OCI-LY1 (cell line): ENCODE measurements at regions not wholly inside any gene's neighbourhood (a gene's known extent, or its start where the extent isn't known, plus 50 kb on each side); places are given as distances from the start of the nearest gene placed in this dataset.
"Not testable (repeated sequence)": the region's sequence is repeated elsewhere in the genome, so short reads cannot be mapped to it uniquely, and the experiment has no call there.

Source experiments
- CTCF ChIP-seq: fragments of 200-600 bp; sonication (generic), shearing (Covaris generic); IDR thresholded peaks from 2 replicates; pipeline ENCODE4 v1.5.1; 2017; ENCODE audit warnings: mild to moderate bottlenecking, antibody characterized with exemption, low read length, moderate library complexity, mixed read lengths
- EZH2 ChIP-seq: fragments of 200-600 bp; sonication (generic), shearing (Covaris generic); IDR thresholded peaks from 2 replicates; pipeline ENCODE4 v1.8.0; 2017; ENCODE audit warnings: borderline replicate concordance, mixed run types, mild to moderate bottlenecking, antibody characterized with exemption, low read length, moderate library complexity, mixed read lengths

- not testable (repeated sequence) for TF ChIP-seq EZH2, CTCF
Measured at GRCh38 chrY:12448561-12448960, 252.5 kb upstream of the USP9Y start.
